Endothelial cell of umbilical vein (primary cell): ENCODE measurements at regions not wholly inside any gene's neighbourhood (a gene's known extent, or its start where the extent isn't known, plus 50 kb on each side); places are given as distances from the start of the nearest gene placed in this dataset.

Experiments used
- BruUV-seq: library from RNA; stranded (reverse); fragments of 400-500 nt; replicated peaks from 2 replicates; lab custom pipeline; 2021; lab: Mats Ljungman, UMichigan
- CTCF ChIA-PET: fragments of 300-600, 350-600 bp; sonication (Branson Sonifier 250); formaldehyde crosslinking; loops from one replicate; lab custom pipeline; 2021; ENCODE audit warnings: antibody characterized with exemption, inconsistent platforms; lab: Charles Lee
- POLR2A ChIA-PET: fragments of 300-600, 350-600 bp; sonication (Branson Sonifier 250); formaldehyde crosslinking; loops from one replicate; lab custom pipeline; 2021; ENCODE audit warnings: antibody characterized with exemption, inconsistent platforms; lab: Charles Lee
- DNase-seq: peaks from one replicate; pipeline ENCODE4 v3.0.0-alpha.2; 2011; ENCODE audit warnings: low read depth, low spot score
- FAIRE-seq: peaks from 2 replicates; lab custom pipeline; 2011; peaks lifted over from hg19 to GRCh38; lab: Jason Lieb, UNC
- H2AFZ ChIP-seq: 2 replicates; pipeline ENCODE4 v1.6.0; 2012; ENCODE audit warnings: low read depth, low read length, control low read depth, inconsistent platforms
- H3K27ac ChIP-seq: 2 replicates; pipeline ENCODE4 v1.5.1; 2011; ENCODE audit warnings: low read depth, mild to moderate bottlenecking, control low read depth, low read length, moderate library complexity; ENCODE audit not compliant: insufficient read depth
- H3K27me3 ChIP-seq, 2 experiments: 2 replicates each; pipeline versions ENCODE4 v1.6.0 to v1.6.1; 2011; ENCODE audit warnings: low read length in 2 of 2, mixed read lengths in 1 of 2; ENCODE audit not compliant: control insufficient read depth in 2 of 2, insufficient read depth in 2 of 2
- H3K36me3 ChIP-seq, 2 experiments: 2 replicates in 1 of 2; 3 replicates in 1 of 2; pipeline ENCODE4 v1.5.1; 2011; ENCODE audit warnings: low read length in 2 of 2, mild to moderate bottlenecking in 1 of 2, moderate library complexity in 1 of 2; ENCODE audit not compliant: control insufficient read depth in 2 of 2, insufficient read depth in 2 of 2; ENCODE audit errors: extremely low read depth in 1 of 2
- H3K4me1 ChIP-seq: 3 replicates; pipeline ENCODE4 v1.5.1; 2011; ENCODE audit warnings: mild to moderate bottlenecking, low read length; ENCODE audit not compliant: control insufficient read depth, insufficient read depth; ENCODE audit errors: extremely low read depth
- H3K4me2 ChIP-seq: 2 replicates; pipeline ENCODE4 v1.6.1; 2011; ENCODE audit warnings: low read length, control low read depth, mixed read lengths; ENCODE audit not compliant: insufficient read depth
- H3K4me3 ChIP-seq, 3 experiments: fragments of 200-600 bp in 1 of 3; sonication (generic), shearing (Covaris generic) in 1 of 3; replicated peaks in 1 of 3; 2 replicates each; pipeline ENCODE4 v1.5.1; 2011 to 2016; ENCODE audit warnings: control low read depth in 3 of 3, low read length in 3 of 3, mild to moderate bottlenecking in 2 of 3, inconsistent platforms in 1 of 3, low read depth in 1 of 3, moderate library complexity in 1 of 3; ENCODE audit not compliant: insufficient read depth in 1 of 3
- H3K79me2 ChIP-seq: 2 replicates; pipeline ENCODE4 v1.6.0; 2012; ENCODE audit warnings: low read length, inconsistent platforms; ENCODE audit not compliant: control insufficient read depth, insufficient read depth
- H3K9ac ChIP-seq: replicated peaks from 2 replicates; pipeline ENCODE3; 2011; ENCODE audit warnings: low read length, control low read depth; ENCODE audit not compliant: insufficient read depth; ENCODE audit errors: extremely low read depth
- H3K9me1 ChIP-seq: replicated peaks from 3 replicates; pipeline ENCODE4 v1.6.0; 2011; ENCODE audit warnings: mild to moderate bottlenecking, low read length; ENCODE audit not compliant: control insufficient read depth, insufficient read depth; ENCODE audit errors: extremely low read depth
- H3K9me3 ChIP-seq: replicated peaks from 2 replicates; pipeline ENCODE4 v1.5.1; 2012; ENCODE audit warnings: low read length, inconsistent platforms; ENCODE audit not compliant: control insufficient read depth, insufficient read depth
- H4K20me1 ChIP-seq: replicated peaks from 2 replicates; pipeline ENCODE3; 2011; ENCODE audit warnings: mild to moderate bottlenecking, low read length; ENCODE audit not compliant: control insufficient read depth, insufficient read depth; ENCODE audit errors: extremely low read depth
- CTCF ChIP-seq, 2 donors: IDR thresholded peaks; 1 replicate in 1 of 2; 2 replicates in 1 of 2; pipeline ENCODE4 v1.5.1; 2011; ENCODE audit warnings: low read length in 2 of 2, mild to moderate bottlenecking in 2 of 2, moderate library complexity in 2 of 2, control low read depth in 1 of 2, inconsistent platforms in 1 of 2, low read depth in 1 of 2; ENCODE audit not compliant: insufficient read depth in 1 of 2; ENCODE audit errors: extremely low read depth in 1 of 2
- EZH2 ChIP-seq: IDR thresholded peaks from 2 replicates; pipeline ENCODE4 v1.6.1; 2012; ENCODE audit warnings: borderline replicate concordance, low read depth, mild to moderate bottlenecking, moderate library complexity, low read length, inconsistent platforms; ENCODE audit not compliant: severe bottlenecking
- FOS ChIP-seq: IDR thresholded peaks from 2 replicates; pipeline ENCODE4 v1.6.1; 2011; ENCODE audit warnings: mild to moderate bottlenecking, low read length, moderate library complexity, borderline replicate concordance; ENCODE audit not compliant: insufficient read depth
- GATA2 ChIP-seq: IDR thresholded peaks from 2 replicates; pipeline ENCODE4 v1.7.0; 2011; ENCODE audit warnings: low read depth, mild to moderate bottlenecking, moderate library complexity, mixed read lengths, low read length; ENCODE audit not compliant: insufficient read length, insufficient read depth
- JUN ChIP-seq: IDR thresholded peaks from 2 replicates; pipeline ENCODE4 v1.6.1; 2011; ENCODE audit warnings: borderline replicate concordance, low read depth; ENCODE audit not compliant: insufficient read length, insufficient read depth
- MYC ChIP-seq: IDR thresholded peaks from one replicate; pipeline ENCODE4 v1.6.1; 2011; ENCODE audit warnings: mild to moderate bottlenecking, low read depth, low read length
- POLR2A ChIP-seq: IDR thresholded peaks from 2 replicates; pipeline ENCODE4 v1.6.1; 2012; ENCODE audit warnings: low read depth, mild to moderate bottlenecking, control low read depth, low read length
- POLR2AphosphoS5 ChIP-seq: IDR thresholded peaks from 2 replicates; pipeline ENCODE4 v1.6.1; 2012; ENCODE audit warnings: low read depth, mild to moderate bottlenecking, control low read depth, low read length, moderate library complexity; ENCODE audit not compliant: insufficient read depth
- dilution Hi-C: fragments of 300-500 bp; cut with MboI; formaldehyde crosslinking; loops from one replicate; pipeline ENCODE4 v1.15.0; 2019; ENCODE audit warnings: low sequenced_read_pairs; ENCODE audit not compliant: extremely low pct_ligation_motif_present
- intact Hi-C: fragments of 100-400 bp; cut with micrococcal nuclease; formaldehyde crosslinking; loops from one replicate; pipeline ENCODE4 v1.10.0; 2022
- TF ChIP-seq, protein P1 (sequence below): IDR thresholded peaks from 2 replicates; pipeline ENCODE4 v1.6.1; 2011; ENCODE audit not compliant: insufficient read depth, insufficient read length

- Histone ChIP-seq H3K9ac (no peak overlapping the region), H3K4me1 (no peaks in the 10 kb centered on the region), H4K20me1 (no peaks in the 10 kb centered on the region), H3K4me2 (no peak overlapping the region), H3K27me3 (no peaks in the 10 kb centered on the region), H3K79me2 (no peaks in the 10 kb centered on the region), H3K4me3 (no peak overlapping the region), H3K27ac (no peak overlapping the region), H3K9me3 (peaks cover 8% of the 10 kb centered on the region), H3K9me1 (no peaks in the 10 kb centered on the region), H2AFZ (no peak overlapping the region), H3K36me3 (no peaks in the 10 kb centered on the region)
- intact Hi-C loops: no loop called here
- ChIA-PET CTCF (no interaction called here), POLR2A (no interaction called here)
- TF ChIP-seq POLR2A: no peak
- no peak for TF ChIP-seq GATA2
- no peak for TF ChIP-seq EZH2
- TF ChIP-seq, protein P1, sequence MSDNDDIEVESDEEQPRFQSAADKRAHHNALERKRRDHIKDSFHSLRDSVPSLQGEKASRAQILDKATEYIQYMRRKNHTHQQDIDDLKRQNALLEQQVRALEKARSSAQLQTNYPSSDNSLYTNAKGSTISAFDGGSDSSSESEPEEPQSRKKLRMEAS: no peak
- TF ChIP-seq POLR2AphosphoS5: no peak
- TF ChIP-seq JUN: no peak
- TF ChIP-seq CTCF (IDR thresholded peaks at IDR 0.05; ENCODE audit: extremely low read depth in 1 of 2, insufficient read depth in 1 of 2, low read depth in 1 of 2, low read length in 2 of 2): no peak
- no peak for TF ChIP-seq FOS
- TF ChIP-seq MYC: no peak
- no TSS peak for BruUV-seq
- dilution Hi-C loops: no loop called here
- FAIRE-seq (no peak), DNase-seq (no peak)
These were observed 109.1 kb downstream of the CRLF2 start for GRCh38 chrX:1103360-1103759.
